ENCODE measurements at regions not wholly inside any gene's neighbourhood (a gene's known extent, or its start where the extent isn't known, plus 50 kb on each side); places are given as distances from the start of the nearest gene placed in this dataset.

DNA sequence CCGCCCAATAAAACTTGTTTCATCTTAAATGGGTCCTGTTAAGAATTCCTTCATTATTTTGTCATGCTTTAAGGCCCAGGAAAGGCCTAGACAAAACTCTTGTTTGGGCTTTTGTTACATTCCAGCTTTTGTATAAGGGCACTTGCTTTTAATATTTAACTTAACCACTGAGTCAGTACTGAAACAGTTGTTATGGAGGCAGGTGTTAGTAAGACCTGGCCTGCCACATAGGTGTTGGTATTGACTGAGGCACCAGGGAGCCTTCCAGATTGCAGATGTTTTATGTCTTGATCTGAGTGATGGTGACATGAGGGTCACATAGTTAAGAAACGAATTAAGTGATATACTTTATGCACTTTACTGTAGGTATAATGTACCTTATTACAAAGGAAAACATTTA, 274.9 kb upstream of the TGFBR2 start:
- DNase-seq (ENCODE audit: low spot score) = no peak

DNA sequence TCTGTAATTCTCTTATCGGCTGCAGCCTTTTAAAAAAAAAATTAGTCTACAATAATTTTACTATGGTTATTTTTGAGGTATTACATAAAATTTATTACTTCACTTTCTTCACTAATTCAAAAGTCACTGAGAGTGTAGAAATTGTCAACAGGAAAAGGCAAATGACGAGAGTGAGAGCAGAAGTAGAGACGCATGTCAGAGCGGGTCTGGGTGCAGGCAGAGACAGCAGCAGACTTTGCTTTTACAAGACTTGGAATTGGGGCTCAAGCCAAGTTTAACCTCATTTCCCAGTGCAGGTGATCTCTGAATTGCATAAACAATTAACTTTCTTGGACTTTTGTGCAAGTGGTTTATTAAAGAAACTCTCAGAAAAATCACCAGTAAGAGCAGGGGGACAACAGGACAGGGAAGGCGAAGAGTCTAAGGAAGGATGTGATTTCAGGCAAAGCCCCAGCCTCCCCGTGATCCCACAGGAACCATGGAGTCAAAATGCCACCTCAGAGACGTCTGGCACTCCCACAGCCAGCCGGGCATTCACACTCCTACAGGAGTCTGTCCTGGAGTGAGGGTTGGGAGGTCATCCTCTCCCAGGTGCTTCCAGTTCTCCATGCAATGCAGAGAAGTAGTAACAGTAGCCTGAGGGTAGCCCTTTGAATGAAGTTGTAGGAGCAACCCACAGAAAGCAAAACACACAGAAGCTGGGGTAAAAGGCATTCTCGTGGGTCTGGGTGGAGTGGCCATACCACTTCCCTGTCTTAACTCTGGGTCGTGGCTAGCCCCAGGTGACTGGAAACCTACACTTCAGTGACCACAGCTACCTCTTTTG, 274.0 kb upstream of the TGFBR2 start:
- no peak for DNase-seq (ENCODE audit: low spot score)

DNA sequence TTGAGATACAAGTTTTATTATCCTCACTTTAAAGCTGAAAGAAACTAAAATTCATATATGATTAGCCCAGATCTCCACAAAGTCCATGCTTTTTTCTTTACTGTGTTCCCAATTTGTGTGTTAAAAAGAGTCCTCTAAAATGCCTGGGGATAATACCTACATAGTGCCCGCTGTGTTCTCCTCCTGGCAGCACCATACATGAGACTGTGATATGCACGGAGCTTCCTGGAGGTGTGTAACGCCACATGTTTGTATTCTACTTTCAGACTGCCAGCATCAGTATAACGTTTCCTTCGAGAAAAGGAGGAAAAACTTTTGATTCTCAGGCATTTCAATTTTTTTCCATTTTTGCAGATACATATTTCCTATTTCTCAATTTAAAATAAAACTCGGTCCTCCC, 273.3 kb upstream of the TGFBR2 start:
- no peak for DNase-seq (ENCODE audit: low spot score)

DNA sequence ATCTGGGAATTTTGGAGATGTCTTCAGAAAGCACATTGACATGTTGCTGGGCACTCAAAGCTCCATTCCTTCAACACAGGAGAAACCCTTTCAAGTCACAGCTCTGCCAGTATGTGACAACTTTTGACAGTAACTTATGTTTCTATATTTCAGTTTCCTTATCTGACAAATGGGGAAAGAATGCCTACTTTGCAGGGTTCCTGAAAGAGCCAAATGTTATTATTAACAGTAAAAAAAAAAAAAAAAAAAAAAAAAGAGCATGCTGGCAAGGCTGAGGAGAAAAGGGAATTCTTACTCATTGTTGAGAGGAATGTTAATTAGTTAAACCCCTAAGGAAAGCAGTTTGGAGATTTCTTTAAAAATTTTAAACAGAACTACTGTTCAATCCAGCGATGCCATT, 272.5 kb upstream of the TGFBR2 start:
- DNase-seq (ENCODE audit: low spot score) = no peak

DNA sequence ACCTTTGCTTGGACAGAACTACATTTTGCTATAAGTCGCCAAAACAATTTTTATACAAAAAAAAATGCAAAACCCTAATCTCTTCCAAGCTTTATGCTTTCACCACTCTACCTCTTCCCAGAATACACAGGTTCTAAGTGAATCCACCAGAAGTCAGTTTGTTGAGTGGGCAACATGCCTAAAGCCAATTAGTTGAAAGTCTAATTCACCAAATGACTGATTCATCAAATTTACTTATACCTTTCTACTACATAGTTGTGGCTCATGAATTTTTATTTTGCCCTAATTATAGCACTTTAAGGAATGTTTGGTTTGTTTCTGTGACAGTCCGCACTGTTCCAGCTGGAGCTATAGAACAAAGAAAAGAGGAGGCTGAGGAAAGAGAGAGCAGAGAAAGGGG, 265.9 kb upstream of the TGFBR2 start:
- no peak for DNase-seq (ENCODE audit: low spot score)

DNA sequence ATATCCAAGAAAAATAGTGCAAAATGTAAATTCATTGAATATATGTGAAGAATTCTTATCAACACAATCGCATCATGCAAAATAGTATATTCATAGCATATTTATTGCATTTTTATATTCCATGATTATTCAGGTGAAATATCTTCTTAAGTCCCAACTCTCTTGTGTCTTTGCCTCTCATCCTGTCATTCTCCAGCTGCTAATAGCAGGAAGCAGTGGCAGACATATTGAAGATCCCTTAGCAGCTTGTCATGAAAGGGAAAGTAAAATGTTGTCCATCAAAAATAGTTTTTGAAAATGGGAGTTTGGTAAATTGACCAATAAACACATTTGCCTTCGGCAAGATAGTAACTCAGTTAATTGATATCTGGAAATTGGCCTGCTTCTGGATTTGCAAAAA, 265.3 kb upstream of the TGFBR2 start:
- no peak for DNase-seq (ENCODE audit: low spot score)

DNA sequence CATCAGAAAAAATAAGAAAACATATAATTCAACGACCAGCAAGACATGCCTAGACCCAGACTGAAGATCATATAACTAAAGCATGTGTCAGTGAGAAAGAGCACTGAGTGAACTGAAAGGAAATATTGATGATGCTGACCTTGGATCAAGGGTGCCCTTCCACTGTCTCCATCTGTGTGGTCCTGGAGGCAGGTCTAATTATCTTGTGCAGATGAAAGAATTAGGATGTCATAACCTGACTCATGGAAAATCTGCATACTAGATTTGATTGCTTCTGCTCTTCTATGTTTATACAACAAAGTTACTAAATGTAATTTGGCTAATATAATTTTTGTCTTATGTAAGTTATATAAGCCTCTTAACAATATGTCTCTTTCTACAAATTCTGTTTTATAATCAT, 264.6 kb upstream of the TGFBR2 start:
- DNase-seq (ENCODE audit: low spot score) = no peak

DNA sequence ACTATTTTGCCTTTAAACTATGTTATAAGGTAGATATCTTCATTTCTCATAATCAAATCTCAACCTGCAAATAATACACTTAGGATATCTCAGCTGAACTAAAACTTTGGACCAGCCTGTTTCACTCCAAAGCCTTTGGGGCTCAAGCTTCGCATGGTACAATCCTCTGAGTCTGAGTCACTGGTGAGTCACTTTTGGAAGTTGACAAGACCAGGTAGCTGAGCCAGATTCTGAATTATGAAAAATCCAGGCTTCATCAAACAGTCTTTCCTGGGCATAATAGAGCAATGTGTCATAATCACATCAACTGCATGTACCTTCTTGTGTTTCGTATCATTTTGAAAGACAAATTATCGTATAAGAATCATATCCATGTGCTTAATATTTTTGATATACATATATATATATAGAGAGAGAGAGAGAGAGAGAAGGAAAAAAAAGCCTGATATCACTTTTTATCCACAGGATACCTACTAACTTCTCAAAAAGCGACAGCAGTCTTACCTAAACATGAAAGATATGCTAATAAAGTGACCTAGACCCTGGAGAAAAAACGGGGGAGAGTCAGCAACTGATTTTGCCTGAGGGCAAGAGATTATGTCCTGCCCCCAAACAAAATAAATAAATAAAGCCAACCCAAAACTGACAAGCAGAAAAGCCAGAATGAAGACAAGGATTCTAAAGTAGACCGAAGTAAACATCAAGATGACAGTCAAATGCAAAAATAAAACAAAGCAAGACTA, 263.9 kb upstream of the TGFBR2 start:
- no peak for DNase-seq (ENCODE audit: low spot score)

DNA sequence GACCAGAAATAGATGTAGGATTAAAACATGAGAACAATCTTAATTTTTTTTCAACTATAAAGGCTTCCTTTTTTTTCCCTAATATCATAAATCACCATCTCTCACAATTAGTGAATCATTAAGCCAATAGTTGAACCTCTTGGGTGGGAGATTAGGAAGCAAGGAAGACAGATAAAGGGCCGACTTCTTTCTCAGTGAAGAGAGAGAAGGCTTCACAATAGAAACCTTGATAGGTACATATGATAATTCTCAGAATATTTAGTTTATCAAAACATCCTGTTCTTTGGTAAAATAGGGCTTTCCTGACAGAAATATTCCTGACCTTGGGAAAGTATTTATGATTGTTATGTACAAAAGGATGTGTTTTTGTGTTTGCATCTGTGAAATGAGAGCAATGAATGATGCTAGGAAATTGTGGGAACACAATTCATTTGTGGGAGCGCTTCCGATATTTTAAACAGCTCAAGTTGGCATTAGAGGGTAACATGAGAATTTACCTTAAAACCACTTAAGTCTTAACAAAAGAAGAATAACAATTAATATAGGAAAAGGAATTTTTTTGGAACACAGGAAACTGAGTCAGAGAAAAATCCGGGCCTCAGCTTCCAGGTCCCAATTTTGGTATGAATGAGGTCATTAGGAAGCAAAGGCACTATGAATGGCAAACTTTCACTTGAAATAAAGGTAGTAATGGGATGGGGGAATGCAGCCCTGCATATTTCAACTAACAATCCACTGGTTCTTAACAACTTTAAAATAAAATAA, 263.2 kb upstream of the TGFBR2 start:
- no peak for DNase-seq (ENCODE audit: low spot score)

DNA sequence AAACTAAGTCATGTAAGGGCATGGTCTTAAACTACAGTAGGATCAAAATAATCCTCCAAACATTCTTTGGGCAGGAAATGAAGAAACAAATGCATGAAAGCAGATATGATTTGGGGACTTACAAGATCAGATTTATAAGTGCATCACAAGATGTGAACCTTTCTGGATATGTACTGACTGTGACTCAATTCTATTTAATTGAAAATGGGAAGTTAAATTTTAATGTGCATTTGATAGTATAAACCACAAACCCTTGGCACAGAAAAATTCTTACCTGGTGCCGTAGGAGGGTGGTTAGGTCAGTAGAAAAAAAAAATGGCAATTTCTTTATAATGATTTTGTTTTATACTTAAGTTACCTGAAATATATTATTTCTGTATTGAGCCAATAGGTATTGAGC, 262.5 kb upstream of the TGFBR2 start:
- DNase-seq (ENCODE audit: low spot score) = no peak

DNA sequence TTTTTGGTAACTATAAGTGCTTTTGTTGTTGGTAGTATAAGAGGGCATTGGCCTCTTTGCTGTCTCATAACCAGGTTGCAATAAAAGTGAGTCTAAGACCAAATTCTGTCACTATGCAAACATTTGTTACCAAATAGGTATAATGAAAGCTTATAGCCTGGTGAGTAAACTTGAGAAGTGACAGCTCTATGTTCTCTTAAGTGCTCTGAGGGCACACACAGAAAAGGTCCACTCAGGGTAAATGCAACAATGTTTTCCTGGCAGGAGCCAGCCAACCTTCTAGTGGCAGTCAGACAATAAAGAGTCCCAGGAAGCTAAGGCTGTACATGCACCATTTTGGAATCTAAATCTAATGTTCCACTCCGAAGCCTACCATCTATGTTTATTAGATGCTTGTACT, 262.1 kb upstream of the TGFBR2 start:
- DNase-seq (ENCODE audit: low spot score) = no peak

DNA sequence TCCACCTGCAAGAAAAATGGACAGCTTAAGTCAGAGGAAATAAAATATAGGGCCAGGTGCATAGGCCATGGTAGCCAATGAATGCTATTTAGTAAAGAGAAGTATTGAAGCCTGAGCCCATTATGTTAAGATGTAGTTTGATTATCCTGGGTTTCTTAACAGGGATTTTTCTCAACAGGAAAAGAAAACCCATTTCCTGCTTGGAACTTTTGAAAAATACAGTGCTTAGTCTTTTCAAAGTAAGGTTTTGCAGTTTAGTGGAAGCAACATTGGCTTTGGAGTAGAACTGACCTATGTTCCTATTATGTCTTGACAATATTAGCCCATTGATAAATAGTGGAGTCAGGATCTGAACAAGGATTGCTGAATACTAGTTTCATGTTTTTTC, 259.5 kb upstream of the TGFBR2 start:
- no peak for DNase-seq (ENCODE audit: low spot score)

DNA sequence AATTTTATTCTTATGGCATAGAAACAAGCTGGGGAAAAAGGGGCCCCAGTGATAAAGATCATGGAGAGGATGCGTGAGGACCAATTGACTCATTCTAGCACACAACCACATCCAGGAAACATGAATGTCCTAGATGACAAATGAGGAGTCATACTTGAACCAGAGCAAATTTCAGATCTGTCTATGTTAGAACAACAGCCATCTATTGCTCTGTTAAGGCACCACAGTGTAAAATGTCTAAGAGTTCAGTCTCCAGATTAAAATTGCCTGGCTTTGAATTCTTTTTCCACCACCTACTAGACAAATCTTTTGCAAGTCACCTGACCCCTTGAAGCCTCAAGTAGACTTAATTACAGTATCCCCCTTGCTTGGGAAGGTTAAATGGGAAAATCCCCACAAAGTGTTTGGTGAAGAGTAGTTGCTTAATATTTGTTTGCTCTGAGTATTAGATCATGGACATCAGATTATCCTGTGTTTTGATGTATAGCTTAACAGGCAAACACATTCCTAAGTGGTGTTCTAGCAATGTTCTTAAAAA, 258.7 kb upstream of the TGFBR2 start:
- DNase-seq (ENCODE audit: low spot score) = peak; percentile 48

DNA sequence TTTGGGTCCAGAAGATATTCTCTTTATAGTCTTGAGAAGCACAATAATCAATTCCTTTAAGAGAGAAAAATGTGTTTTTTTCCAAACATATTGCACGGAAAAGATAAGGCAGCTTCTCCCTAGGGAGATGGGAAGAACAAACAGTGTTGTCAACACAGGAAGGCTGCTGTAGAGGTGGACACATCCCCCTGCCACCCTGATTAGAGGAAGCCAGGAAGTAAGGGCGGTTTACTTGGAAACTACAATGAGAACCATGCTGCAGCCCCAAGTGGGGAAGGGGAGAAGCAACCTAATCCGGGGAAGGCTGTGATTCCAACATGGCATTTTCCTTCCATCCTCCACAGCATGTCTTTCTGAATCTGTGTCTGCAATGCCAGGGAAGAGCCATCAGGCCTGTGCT, 256.9 kb upstream of the TGFBR2 start:
- DNase-seq (ENCODE audit: low spot score) = no peak

DNA sequence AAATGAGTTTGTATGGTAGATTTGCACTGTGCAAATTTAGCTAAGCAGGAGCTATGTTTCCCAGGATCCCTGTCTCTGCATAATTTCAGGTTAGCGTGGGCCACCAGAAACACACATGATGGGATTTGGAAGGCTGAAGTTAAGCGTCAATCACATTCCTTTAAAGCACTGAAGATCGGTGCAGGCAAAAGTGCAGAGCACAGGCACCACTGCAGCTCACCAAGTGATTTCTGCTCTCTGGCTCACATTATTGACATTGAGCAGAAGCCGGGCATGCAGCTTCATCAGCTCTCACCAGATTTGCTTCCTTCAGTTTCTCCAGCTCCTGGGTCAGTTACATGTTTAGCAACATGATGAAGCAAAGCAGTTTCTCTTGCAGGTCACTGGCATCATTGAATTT, 256.4 kb upstream of the TGFBR2 start:
- DNase-seq (ENCODE audit: low spot score) = no peak

DNA sequence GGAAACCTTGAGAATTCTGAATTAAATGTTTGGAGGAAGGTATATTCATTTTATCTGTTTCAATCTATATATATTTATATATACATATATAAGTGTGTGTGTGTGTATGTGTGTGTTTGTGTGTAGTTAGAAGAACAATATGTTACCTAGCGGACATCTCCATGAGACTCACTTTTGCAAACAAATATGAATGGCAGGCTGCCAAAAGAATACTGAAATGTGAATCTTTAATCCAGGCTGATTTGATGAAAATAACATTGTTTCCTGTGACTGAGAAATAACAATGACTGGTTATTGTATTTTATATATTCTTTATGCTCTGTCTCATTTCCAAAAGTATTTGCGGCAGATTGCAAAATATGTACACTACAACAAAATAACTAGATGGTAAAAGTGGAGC, 255.5 kb upstream of the TGFBR2 start:
- no peak for DNase-seq (ENCODE audit: low spot score)

DNA sequence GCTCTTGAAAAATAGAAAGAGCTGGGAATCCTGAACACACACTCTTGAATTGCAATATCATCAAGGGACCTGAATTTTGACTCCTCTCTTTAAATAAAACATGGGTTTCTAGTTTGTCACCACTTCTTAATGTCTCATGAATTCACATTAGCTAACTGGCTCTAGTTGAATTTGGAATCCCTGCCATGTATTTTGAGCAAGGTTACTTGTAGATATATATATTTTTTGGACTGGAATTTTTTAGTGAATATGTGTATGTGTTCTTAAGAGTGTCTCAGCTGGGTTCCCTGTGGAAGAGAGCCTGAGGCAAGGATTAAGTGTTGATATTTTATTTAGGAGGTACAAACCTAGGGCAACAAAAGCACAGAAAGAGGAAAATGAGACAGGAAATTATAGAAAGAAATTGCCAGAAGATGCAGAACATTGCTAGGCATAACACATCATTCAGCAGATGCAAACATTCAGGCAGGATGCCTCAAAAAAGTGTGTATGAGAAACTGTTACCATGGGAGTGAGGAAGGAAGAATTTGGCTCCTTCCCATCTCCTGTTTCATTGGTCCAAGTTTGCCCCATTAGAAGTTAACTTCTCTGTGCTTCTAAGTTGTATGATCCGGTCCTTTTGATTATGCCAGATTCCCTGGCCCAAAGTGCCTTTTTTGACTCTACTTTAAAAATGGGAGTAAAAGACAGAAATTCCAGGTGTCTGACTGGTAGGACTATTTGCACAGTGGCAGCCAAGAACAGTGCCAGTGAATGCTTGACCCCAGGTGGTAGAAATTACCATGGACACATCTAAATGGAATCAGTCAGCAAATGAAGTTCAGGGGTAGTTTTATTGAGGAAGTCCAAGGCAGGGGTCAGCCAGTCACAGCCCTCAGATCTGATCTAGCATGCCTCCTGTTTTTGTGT, 253.7 kb upstream of the TGFBR2 start:
- DNase-seq (ENCODE audit: low spot score) = no peak

DNA sequence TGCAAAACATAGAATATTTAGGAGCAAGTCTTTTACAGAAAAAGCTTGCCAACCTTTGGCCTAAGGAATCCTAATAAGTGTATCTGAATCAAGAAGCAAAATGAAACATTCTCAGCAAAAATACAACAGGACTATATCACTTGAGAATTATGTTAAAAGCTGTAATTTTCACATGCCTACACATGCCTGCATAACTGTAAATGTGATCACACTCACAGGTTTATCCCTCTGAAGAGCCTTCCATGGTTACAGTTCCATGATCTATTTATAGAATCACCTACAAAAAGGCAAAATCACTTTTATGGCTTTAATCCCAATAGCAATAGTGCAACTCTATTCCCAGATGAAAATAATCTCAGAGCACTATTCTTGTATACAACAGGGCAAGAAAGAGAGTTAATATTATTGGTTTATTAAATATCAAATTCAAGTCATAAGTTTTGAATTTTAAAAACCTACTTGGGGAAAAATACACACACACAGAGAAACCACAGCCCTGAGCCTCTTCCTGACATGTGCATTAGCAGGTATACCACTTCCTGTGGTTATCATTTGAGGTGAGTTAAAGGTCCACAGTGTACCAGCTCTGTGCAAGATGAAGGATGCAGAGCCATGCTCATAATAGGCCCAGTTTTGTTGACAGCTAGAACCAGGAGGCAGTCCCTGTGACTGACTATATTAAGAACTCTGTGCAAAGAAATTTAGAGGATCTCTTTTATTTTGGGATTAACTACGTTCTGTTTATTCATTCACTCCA, 252.5 kb upstream of the TGFBR2 start:
- DNase-seq (ENCODE audit: low spot score) = peak; percentile 75

DNA sequence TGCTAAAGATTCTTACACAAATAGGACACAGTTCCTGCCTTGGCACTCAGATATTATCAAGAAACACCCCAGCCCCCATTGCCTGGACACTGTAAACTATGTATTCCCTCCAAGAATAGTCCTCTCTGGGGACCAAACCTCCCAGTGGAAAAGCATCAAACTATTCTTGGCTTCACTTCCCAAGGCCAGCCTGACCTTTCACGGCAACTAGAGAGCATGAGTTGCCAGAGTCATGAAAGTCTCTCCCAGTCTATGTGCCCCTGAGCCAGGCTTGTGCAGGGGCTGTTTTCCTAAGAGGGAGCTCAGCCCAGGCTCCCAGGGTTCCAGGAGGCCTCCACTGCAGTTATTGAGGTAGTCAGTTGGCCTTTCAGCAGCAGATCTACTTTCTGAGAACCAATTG, 251.9 kb upstream of the TGFBR2 start:
- no peak for DNase-seq (ENCODE audit: low spot score)

DNA sequence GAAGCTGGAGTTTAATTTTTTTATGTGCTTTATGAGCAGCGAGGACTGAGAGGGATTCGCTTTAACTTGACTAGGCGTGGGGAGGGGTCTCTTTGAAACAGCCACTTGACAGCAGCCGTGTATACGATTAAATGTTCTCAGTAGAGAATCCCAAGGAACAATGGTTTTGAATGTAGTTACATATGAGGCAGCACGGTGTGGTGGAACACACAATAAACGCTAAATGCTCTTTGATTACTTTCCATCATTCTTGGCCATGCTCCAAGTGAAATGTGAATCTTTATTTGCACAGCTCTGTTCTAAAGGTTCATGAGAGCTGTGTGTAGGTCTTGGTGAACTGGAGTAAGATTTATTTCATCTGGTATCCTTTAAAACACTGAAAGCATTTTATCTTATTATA, 251.4 kb upstream of the TGFBR2 start:
- no peak for DNase-seq (ENCODE audit: low spot score)

DNA sequence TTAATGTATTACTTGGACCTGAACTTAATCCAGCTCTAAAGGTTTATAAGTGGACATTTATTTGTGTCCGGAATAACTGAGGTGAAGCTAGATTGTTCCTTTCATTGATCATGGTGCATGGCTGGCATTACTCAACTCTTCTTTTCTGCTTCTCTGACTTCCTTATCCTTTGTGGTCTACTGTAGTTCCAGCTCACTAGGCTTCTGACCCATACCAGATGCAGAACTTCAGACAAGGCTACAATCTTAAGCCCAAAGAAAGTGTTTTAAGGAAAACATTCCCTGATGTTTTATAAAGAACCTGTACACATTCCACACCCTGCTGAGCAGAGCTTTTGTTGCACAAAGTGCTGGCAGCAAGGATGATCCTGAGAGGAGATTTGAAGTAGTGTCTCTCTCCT, 250.8 kb upstream of the TGFBR2 start:
- no peak for DNase-seq (ENCODE audit: low spot score)
